HEK293 (cell line): ENCODE measurements at regions not wholly inside any gene's neighbourhood (a gene's known extent, or its start where the extent isn't known, plus 50 kb on each side); places are given as distances from the start of the nearest gene placed in this dataset.
A peak's percentile ranks its signal among the peaks of the same experiment; 100 is the strongest.
"Not testable (repeated sequence)": the region's sequence is repeated elsewhere in the genome, so short reads cannot be mapped to it uniquely, and the experiment has no call there.

Experiments used
- CTCF ChIA-PET: fragments of 350-600 bp; formaldehyde crosslinking; extraction: SDS; loops from one replicate; lab custom pipeline; 2021; ENCODE audit warnings: antibody characterized with exemption; lab: Yijun Ruan, JAX
- POLR2A ChIA-PET: fragments of 300-600 bp; formaldehyde crosslinking; extraction: SDS; loops from one replicate; lab custom pipeline; 2020; ENCODE audit warnings: antibody characterized with exemption, inconsistent platforms; lab: Yijun Ruan, JAX
- H3K27ac ChIP-seq: fragments of 200-500 bp; sonication (Bioruptor generic); 2 replicates; pipeline ENCODE4 v1.5.1; 2014; ENCODE audit warnings: low read depth, low read length, control low read depth, inconsistent platforms; ENCODE audit errors: extremely low read depth
- H3K36me3 ChIP-seq, 2 experiments: fragments of 200-500 bp in 1 of 2; sonication (Bioruptor generic) in 1 of 2; 1 replicate in 1 of 2; 2 replicates in 1 of 2; pipeline ENCODE4 v1.5.1; 2014 to 2017; ENCODE audit warnings: inconsistent platforms in 2 of 2, low read length in 2 of 2; ENCODE audit not compliant: control insufficient read depth in 2 of 2, insufficient read depth in 1 of 2
- H3K4me1 ChIP-seq: fragments of 200-500 bp; sonication (Bioruptor generic); 2 replicates; pipeline ENCODE4 v1.5.1; 2014; ENCODE audit warnings: mild to moderate bottlenecking, low read length, inconsistent platforms; ENCODE audit not compliant: control insufficient read depth, insufficient read depth
- H3K4me3 ChIP-seq: 2 replicates; pipeline ENCODE4 v1.5.1; 2011; ENCODE audit warnings: low read depth, mild to moderate bottlenecking, control low read depth, low read length, moderate library complexity
- H3K9me3 ChIP-seq: fragments of 200-500 bp; sonication (Bioruptor generic); 2 replicates; pipeline ENCODE4 v1.5.1; 2014; ENCODE audit warnings: low read depth, low read length, inconsistent platforms; ENCODE audit not compliant: control insufficient read depth, insufficient read depth
- AEBP2 ChIP-seq: fragments of 450-650 bp; formaldehyde crosslinking; IDR thresholded peaks from 2 replicates; pipeline ENCODE4 v1.5.1; 2016; ENCODE audit warnings: missing biosample characterization, missing genetic modification characterization, borderline replicate concordance
- KLF10 ChIP-seq: fragments of 450-650 bp; IDR thresholded peaks from 2 replicates; pipeline ENCODE4 v1.5.1; 2018; ENCODE audit warnings: missing biosample characterization, mild to moderate bottlenecking, missing genetic modification characterization
- SALL2 ChIP-seq: fragments of 450-650 bp; formaldehyde crosslinking; IDR thresholded peaks from 2 replicates; pipeline ENCODE4 v1.5.0; 2017; ENCODE audit warnings: missing biosample characterization, mild to moderate bottlenecking, missing genetic modification characterization, borderline replicate concordance
- YY1 ChIP-seq: fragments of 450-650 bp; formaldehyde crosslinking; IDR thresholded peaks from 2 replicates; pipeline ENCODE4 v1.5.1; 2018; ENCODE audit warnings: missing biosample characterization, missing genetic modification characterization
- ZBTB17 ChIP-seq: fragments of 450-650 bp; formaldehyde crosslinking; IDR thresholded peaks from 2 replicates; pipeline ENCODE4 v1.5.1; 2016; ENCODE audit warnings: missing biosample characterization, missing genetic modification characterization
- ZFP3 ChIP-seq: fragments of 450-650 bp; formaldehyde crosslinking; IDR thresholded peaks from 2 replicates; pipeline ENCODE4 v1.5.1; 2016; ENCODE audit warnings: low read depth, missing biosample characterization, missing genetic modification characterization
- ZNF10 ChIP-seq: fragments of 450-650 bp; formaldehyde crosslinking; IDR thresholded peaks from 2 replicates; pipeline ENCODE4 v1.5.1; 2017; ENCODE audit warnings: missing biosample characterization, missing genetic modification characterization
- ZNF274 ChIP-seq, 2 experiments: fragments of 200-500 bp in 1 of 2; fragments of 450-650 bp in 1 of 2; sonication (Bioruptor generic) in 1 of 2; formaldehyde crosslinking in 1 of 2; IDR thresholded peaks; 2 replicates each; pipeline versions ENCODE4 v1.5.1 to v1.6.1; 2014 to 2016; ENCODE audit warnings: borderline replicate concordance in 1 of 2, inconsistent platforms in 1 of 2, low read length in 1 of 2, missing biosample characterization in 1 of 2, missing genetic modification characterization in 1 of 2
- ZNF426 ChIP-seq: fragments of 450-650 bp; formaldehyde crosslinking; IDR thresholded peaks from 2 replicates; pipeline ENCODE4 v1.5.1; 2017; ENCODE audit warnings: missing biosample characterization, missing genetic modification characterization, mild to moderate bottlenecking, inconsistent platforms, moderate library complexity
- ZNF596 ChIP-seq: fragments of 450-650 bp; IDR thresholded peaks from 2 replicates; pipeline ENCODE4 v1.5.0; 2018; ENCODE audit warnings: missing biosample characterization, mild to moderate bottlenecking, missing genetic modification characterization, moderate library complexity
- ZNF624 ChIP-seq: fragments of 450-650 bp; formaldehyde crosslinking; IDR thresholded peaks from 2 replicates; pipeline ENCODE4 v1.5.1; 2017; ENCODE audit warnings: missing biosample characterization, missing genetic modification characterization
- ZSCAN4 ChIP-seq: fragments of 450-650 bp; formaldehyde crosslinking; IDR thresholded peaks from 2 replicates; pipeline ENCODE4 v1.5.1; 2017; ENCODE audit warnings: missing biosample characterization, missing genetic modification characterization
- TF ChIP-seq, protein P1 (sequence below): fragments of 450-650 bp; formaldehyde crosslinking; IDR thresholded peaks from 2 replicates; pipeline ENCODE4 v1.5.1; 2016; ENCODE audit warnings: missing biosample characterization, missing genetic modification characterization

DNA sequence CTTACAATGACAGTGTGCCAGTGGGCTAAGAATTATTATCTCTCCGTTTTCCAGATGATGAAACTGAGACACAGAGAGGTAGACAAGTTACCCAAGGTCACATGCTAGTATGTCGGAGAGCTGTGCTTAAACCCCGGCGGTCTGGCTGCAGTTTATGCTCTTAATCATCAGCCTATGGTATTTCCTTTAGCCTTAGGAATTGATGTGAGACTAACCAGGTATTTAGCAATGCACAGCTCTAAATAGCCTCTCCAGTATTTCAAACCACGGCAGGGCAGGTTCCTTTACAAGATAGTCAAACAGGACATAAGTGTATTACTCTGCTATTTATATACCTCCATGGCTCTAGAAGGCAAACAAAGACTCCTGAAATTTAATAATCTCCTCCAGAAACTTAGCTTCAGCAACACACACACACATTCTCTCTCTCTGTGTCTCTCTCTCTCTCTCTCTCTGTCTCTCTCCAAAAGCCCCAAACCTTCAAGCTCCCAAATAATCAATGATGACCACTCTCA, 142.0 kb upstream of the ZNF217 start:
- Histone ChIP-seq H3K27ac (no peak overlapping the region; the same call in 1 of the 2 replicates), H3K4me1 (peaks cover 16% of the 10 kb centered on the region)

GRCh38 chr20:53734006-53734688, 140.5 kb upstream of the ZNF217 start:
- no peak overlapping the region for H3K27ac ChIP-seq
- CTCF ChIA-PET: no interaction called here

More for the DNA sequence above, 142.0 kb upstream of the ZNF217 start:
- no peaks in the 10 kb centered on the region for H3K9me3 ChIP-seq
- CTCF ChIA-PET: interaction anchor here (0.6 kb wide), 3 partner anchors 13 to 117 kb away, joined by 3 read pairs; no protein-coding TSS in a partner anchor
- TF ChIP-seq ZNF596 (tag by site-specific recombination) (peak; percentile 83), ZBTB17 (tag by site-specific recombination) (no peak)
- TF ChIP-seq, all 188 proteins: peak for 1
- Histone ChIP-seq H3K36me3 (no peaks in the 10 kb centered on the region), H3K4me3 (no peak overlapping the region)
- POLR2A ChIA-PET: interaction anchor here (0.7 kb wide), 1 partner anchor 383 kb away, joined by 3 read pairs; no protein-coding TSS in a partner anchor

DNA sequence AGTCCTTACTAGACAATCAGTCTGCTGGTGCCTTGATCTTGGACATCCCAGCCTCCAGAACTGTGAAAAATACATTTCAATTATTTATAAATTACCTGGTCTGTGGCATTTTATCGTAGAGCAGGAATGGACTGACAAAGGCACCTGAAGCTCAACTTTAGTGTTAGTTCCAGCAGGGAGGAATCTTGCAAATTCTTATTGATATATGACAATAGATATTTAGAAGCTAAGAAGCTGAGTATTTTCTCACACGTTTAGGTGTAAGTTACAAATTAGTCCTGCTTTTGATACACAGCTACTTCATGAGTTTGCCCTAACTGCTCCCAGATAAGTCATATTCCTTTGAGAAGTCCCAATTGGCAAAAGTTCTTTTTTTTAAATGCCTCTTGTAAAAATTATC, 138.0 kb upstream of the ZNF217 start:
- no peak overlapping the region for H3K27ac ChIP-seq
- peaks cover under 1% of the 10 kb centered on the region; the same call in 1 of the 2 replicates for H3K4me1 ChIP-seq
- ChIA-PET POLR2A (no interaction called here), CTCF (interaction anchor here (0.6 to 0.7 kb wide), 2 partner anchors 24 to 332 kb away, joined by 4 to 5 read pairs; no protein-coding TSS in a partner anchor)
- H3K9me3 ChIP-seq: no peaks in the 10 kb centered on the region
- no peak for TF ChIP-seq YY1 (tag by site-specific recombination)
- TF ChIP-seq, all 188 proteins: peak for 0
- Histone ChIP-seq H3K36me3 (no peaks in the 10 kb centered on the region), H3K4me3 (no peak overlapping the region)

More at GRCh38 chr20:53734006-53734688, 140.5 kb upstream of the ZNF217 start:
- H3K4me1 ChIP-seq: peaks cover 10% of the 10 kb centered on the region
- H3K36me3 ChIP-seq: no peaks in the 10 kb centered on the region
- H3K4me3 ChIP-seq: no peak overlapping the region
- POLR2A ChIA-PET: no interaction called here
- no peaks in the 10 kb centered on the region for H3K9me3 ChIP-seq
- TF ChIP-seq, protein P1, sequence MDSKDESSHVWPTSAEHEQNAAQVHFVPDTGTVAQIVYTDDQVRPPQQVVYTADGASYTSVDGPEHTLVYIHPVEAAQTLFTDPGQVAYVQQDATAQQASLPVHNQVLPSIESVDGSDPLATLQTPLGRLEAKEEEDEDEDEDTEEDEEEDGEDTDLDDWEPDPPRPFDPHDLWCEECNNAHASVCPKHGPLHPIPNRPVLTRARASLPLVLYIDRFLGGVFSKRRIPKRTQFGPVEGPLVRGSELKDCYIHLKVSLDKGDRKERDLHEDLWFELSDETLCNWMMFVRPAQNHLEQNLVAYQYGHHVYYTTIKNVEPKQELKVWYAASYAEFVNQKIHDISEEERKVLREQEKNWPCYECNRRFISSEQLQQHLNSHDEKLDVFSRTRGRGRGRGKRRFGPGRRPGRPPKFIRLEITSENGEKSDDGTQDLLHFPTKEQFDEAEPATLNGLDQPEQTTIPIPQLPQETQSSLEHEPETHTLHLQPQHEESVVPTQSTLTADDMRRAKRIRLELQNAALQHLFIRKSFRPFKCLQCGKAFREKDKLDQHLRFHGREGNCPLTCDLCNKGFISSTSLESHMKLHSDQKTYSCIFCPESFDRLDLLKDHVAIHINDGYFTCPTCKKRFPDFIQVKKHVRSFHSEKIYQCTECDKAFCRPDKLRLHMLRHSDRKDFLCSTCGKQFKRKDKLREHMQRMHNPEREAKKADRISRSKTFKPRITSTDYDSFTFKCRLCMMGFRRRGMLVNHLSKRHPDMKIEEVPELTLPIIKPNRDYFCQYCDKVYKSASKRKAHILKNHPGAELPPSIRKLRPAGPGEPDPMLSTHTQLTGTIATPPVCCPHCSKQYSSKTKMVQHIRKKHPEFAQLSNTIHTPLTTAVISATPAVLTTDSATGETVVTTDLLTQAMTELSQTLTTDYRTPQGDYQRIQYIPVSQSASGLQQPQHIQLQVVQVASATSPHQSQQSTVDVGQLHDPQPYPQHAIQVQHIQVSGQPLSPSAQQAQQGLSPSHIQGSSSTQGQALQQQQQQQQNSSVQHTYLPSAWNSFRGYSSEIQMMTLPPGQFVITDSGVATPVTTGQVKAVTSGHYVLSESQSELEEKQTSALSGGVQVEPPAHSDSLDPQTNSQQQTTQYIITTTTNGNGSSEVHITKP (tag by site-specific recombination): 0 out of 2 replicates have a peak, but pooled peaks have one; percentile 20
- TF ChIP-seq ZFP3 (tag by site-specific recombination): no peak
- no peak for TF ChIP-seq KLF10
- TF ChIP-seq SALL2: no peak
- TF ChIP-seq AEBP2 (tag by site-specific recombination): no peak
- peak; percentile 8; the same call in 1 of the 2 replicates for TF ChIP-seq ZNF10
- TF ChIP-seq, all 188 proteins: peak for 2

- no peaks in the 10 kb centered on the region for H3K36me3 ChIP-seq
- no peak overlapping the region for H3K4me3 ChIP-seq
- H3K27ac ChIP-seq: no peak overlapping the region
- POLR2A ChIA-PET: no interaction called here
- no peaks in the 10 kb centered on the region for H3K9me3 ChIP-seq
- TF ChIP-seq ZNF274 (IDR thresholded peaks at IDR 0.05; ENCODE audit: low read length) (no peak), ZNF274 (tag by site-specific recombination; IDR thresholded peaks at IDR 0.05; ENCODE audit: borderline replicate concordance) (no peak), ZSCAN4 (peak; percentile 79), ZNF624 (no peak), ZNF426 (tag by site-specific recombination) (peak; percentile 7; the same call in 1 of the 2 replicates)
- TF ChIP-seq, all 188 proteins: peak for 2
- CTCF ChIA-PET: interaction anchor here (0.7 kb wide), 1 partner anchor 10 kb away, joined by 3 read pairs; no protein-coding TSS in a partner anchor
- no peaks in the 10 kb centered on the region for H3K4me1 ChIP-seq
These were observed 134.7 kb upstream of the ZNF217 start for GRCh38 chr20:53728359-53728758.

DNA sequence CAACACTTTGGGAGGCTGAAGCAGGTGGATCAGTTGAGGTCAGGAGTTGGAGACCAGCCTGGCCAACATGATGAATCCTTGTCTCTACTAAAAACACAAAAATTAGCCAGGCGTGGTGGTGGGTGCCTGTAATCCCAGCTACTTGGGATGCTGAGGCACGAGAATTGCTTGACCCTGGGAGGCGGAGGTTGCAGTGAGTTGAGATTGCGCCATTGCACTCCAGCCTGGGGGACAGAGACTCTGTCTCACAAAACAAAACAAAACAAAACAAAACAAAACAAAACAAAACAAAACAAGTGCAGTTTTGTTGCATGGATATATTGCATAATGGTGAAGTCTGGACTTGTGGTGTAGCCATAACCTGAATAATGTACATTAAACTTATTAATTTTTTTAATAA, 133.6 kb upstream of the ZNF217 start:
- H3K4me3 ChIP-seq, POLR2A ChIA-PET, H3K36me3 ChIP-seq, H3K9me3 ChIP-seq, CTCF ChIA-PET, H3K4me1 ChIP-seq, H3K27ac ChIP-seq: not testable (repeated sequence)
